SK-N-SH (cell line): ENCODE measurements at regions not wholly inside any gene's neighbourhood (a gene's known extent, or its start where the extent isn't known, plus 50 kb on each side); places are given as distances from the start of the nearest gene placed in this dataset.

Experiments used
- CTCF ChIA-PET: fragments of 300-600, 350-600 bp; formaldehyde crosslinking; extraction: SDS; loops from one replicate; lab custom pipeline; 2021; lab: Yijun Ruan, JAX
- POLR2A ChIA-PET: fragments of 350-600 bp; sonication (Branson Sonifier 250); formaldehyde crosslinking; extraction: SDS; loops from one replicate; lab custom pipeline; 2020; ENCODE audit warnings: antibody characterized with exemption, inconsistent platforms; lab: Yijun Ruan, JAX
- DNase-seq: peaks from one replicate; pipeline ENCODE4 v3.0.0; 2012
- H2AFZ ChIP-seq: fragments of 200-600 bp; sonication (generic); 2 replicates; pipeline ENCODE4 v1.8.1; 2016; ENCODE audit warnings: antibody characterized with exemption, mild to moderate bottlenecking, low read depth
- H3F3A ChIP-seq: fragments of 200-600 bp; sonication (generic); replicated peaks from 2 replicates; pipeline ENCODE3; 2016; ENCODE audit warnings: antibody characterized with exemption, mild to moderate bottlenecking; ENCODE audit not compliant: insufficient read depth
- H3K27ac ChIP-seq, 2 experiments: fragments of 200-500 bp in 1 of 2; fragments of 200-600 bp in 1 of 2; sonication (Bioruptor generic) in 1 of 2; sonication (generic), shearing (Covaris generic) in 1 of 2; 2 replicates each; pipeline versions ENCODE4 v1.5.1 to v1.6.1; 2014 to 2016; ENCODE audit warnings: low read depth in 2 of 2, inconsistent platforms in 1 of 2, low read length in 1 of 2, mild to moderate bottlenecking in 1 of 2, mixed read lengths in 1 of 2
- H3K27me3 ChIP-seq: fragments of 200-600 bp; sonication (generic), shearing (Covaris generic); 2 replicates; pipeline ENCODE4 v1.6.1; 2016; ENCODE audit warnings: mixed run types; ENCODE audit not compliant: insufficient read depth
- H3K36me3 ChIP-seq, 2 experiments: fragments of 200-500 bp in 1 of 2; fragments of 200-600 bp in 1 of 2; sonication (Bioruptor generic) in 1 of 2; sonication (generic) in 1 of 2; replicated peaks in 1 of 2; 2 replicates each; pipeline versions ENCODE3 to v1.5.1; 2014 to 2016; ENCODE audit warnings: low read length in 1 of 2, mild to moderate bottlenecking in 1 of 2; ENCODE audit not compliant: insufficient read depth in 2 of 2, control insufficient read depth in 1 of 2
- H3K4me1 ChIP-seq, 2 experiments: fragments of 200-500 bp in 1 of 2; fragments of 200-600 bp in 1 of 2; sonication (Bioruptor generic) in 1 of 2; sonication (generic), shearing (Covaris generic) in 1 of 2; 2 replicates each; pipeline versions ENCODE4 v1.5.1 to v1.6.1; 2014 to 2016; ENCODE audit warnings: low read depth in 1 of 2, low read length in 1 of 2, mixed run types in 1 of 2; ENCODE audit not compliant: insufficient read depth in 2 of 2, control insufficient read depth in 1 of 2
- H3K4me2 ChIP-seq: fragments of 200-600 bp; sonication (generic), shearing (Covaris generic); 2 replicates; pipeline ENCODE4 v1.6.1; 2017; ENCODE audit warnings: mixed run types
- H3K4me3 ChIP-seq, 2 experiments: fragments of 200-500 bp in 1 of 2; fragments of 200-600 bp in 1 of 2; sonication (Bioruptor generic) in 1 of 2; sonication (generic), shearing (Covaris generic) in 1 of 2; 2 replicates each; pipeline versions ENCODE4 v1.5.1 to v1.8.1; 2014 to 2016; ENCODE audit warnings: low read depth in 2 of 2, inconsistent platforms in 1 of 2, low read length in 1 of 2, mild to moderate bottlenecking in 1 of 2, mixed read lengths in 1 of 2, moderate library complexity in 1 of 2
- H3K79me2 ChIP-seq: fragments of 200-600 bp; sonication (generic); 2 replicates; pipeline ENCODE4 v1.8.1; 2017; ENCODE audit warnings: mild to moderate bottlenecking; ENCODE audit not compliant: insufficient read depth
- H3K9ac ChIP-seq: fragments of 200-600 bp; sonication (generic); 2 replicates; pipeline ENCODE4 v1.6.1; 2017; ENCODE audit warnings: mixed run types
- H3K9me2 ChIP-seq: fragments of 200-600 bp; sonication (generic); 2 replicates; pipeline ENCODE4 v1.6.1; 2017; ENCODE audit warnings: mixed run types
- H3K9me3 ChIP-seq: fragments of 200-600 bp; sonication (generic); 2 replicates; pipeline ENCODE4 v1.6.1; 2017; ENCODE audit warnings: mixed run types, mild to moderate bottlenecking, moderate library complexity
- H4K20me1 ChIP-seq: fragments of 200-600 bp; sonication (generic); 2 replicates; pipeline ENCODE4 v1.6.1; 2017; ENCODE audit warnings: mild to moderate bottlenecking, mixed run types; ENCODE audit not compliant: insufficient read depth
- EZH2phosphoT487 ChIP-seq: fragments of 200-600 bp; sonication (generic); IDR thresholded peaks from 2 replicates; pipeline ENCODE4 v1.6.1; 2017; ENCODE audit warnings: low read depth, mixed run types, mild to moderate bottlenecking, antibody characterized with exemption, moderate library complexity, borderline replicate concordance
- FOSL2 ChIP-seq: IDR thresholded peaks from 2 replicates; pipeline ENCODE4 v1.4.0; 2012; ENCODE audit warnings: low read depth, mild to moderate bottlenecking, moderate library complexity, borderline replicate concordance
- JUND ChIP-seq: IDR thresholded peaks from 2 replicates; pipeline ENCODE4 v1.4.0; 2012
- MXI1 ChIP-seq: IDR thresholded peaks from 2 replicates; pipeline ENCODE4 v1.6.1; 2012; ENCODE audit warnings: mild to moderate bottlenecking, low read depth, low read length, improper control_type of control experiment
- RAD21 ChIP-seq: IDR thresholded peaks from 2 replicates; pipeline ENCODE4 v1.6.1; 2012; ENCODE audit warnings: mild to moderate bottlenecking, low read length
- RCOR1 ChIP-seq: fragments of 150-350 bp; IDR thresholded peaks from 2 replicates; pipeline ENCODE4 v1.6.1; 2017; ENCODE audit warnings: antibody characterized with exemption, low read length
- RFX5 ChIP-seq: IDR thresholded peaks from 2 replicates; pipeline ENCODE4 v1.6.1; 2012; ENCODE audit warnings: mild to moderate bottlenecking, improper control_type of control experiment, low read length
- TEAD4 ChIP-seq: IDR thresholded peaks from 2 replicates; pipeline ENCODE4 v1.4.0; 2012; ENCODE audit warnings: mild to moderate bottlenecking, borderline replicate concordance; ENCODE audit not compliant: insufficient read depth
- WGBS: methylation state at CpG from one replicate; pipeline ENCODE4 v1.1.6; 2017; ENCODE audit warnings: low lambda C conversion rate; 5-methylcytosine and 5-hydroxymethylcytosine counted together
- TF ChIP-seq, protein P1 (sequence below): IDR thresholded peaks from 2 replicates; pipeline ENCODE4 v1.6.1; 2012; ENCODE audit warnings: mild to moderate bottlenecking, low read depth, low read length, moderate library complexity

DNA sequence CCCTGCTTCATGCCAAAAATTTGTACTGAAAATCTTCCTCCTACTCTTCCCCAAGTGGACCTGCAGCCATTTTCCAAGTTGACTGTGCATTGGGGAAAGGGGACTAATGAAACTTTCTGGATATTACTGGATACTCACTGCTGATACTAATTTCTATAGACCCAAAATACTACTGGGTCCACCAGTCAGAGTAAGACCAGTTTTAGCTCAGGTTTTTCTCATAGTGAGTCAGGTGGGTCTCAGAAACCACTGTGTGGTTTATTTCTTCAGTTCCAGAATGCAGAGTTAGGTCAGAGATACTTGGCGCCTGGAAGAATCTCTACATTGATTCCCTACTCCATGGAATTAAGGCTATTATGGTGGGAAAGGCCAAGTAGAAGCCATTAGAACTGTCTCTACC, 274.8 kb upstream of the SYNCRIP start:
- CTCF ChIA-PET = no interaction called here

GRCh38 chr6:85913001-85913400, 270.3 kb upstream of the SYNCRIP start:
- no peaks in the 10 kb centered on the region for H3F3A ChIP-seq
- CTCF ChIA-PET = interaction anchor here (1.0 to 1.2 kb wide), 3 partner anchors 10 to 1024 kb away, joined by 3 to 6 read pairs (median 3); partner anchors contain the start of gene HTR1E
- H3K9me3 ChIP-seq = no peaks in the 10 kb centered on the region
- H2AFZ ChIP-seq = no peak overlapping the region
- no peak overlapping the region for H3K4me3 ChIP-seq
- 13% methylated on average over 2 of the region's 2 CpGs for WGBS
- no peak for DNase-seq
- no peaks in the 10 kb centered on the region for H3K79me2 ChIP-seq
- H3K4me1 ChIP-seq = no peaks in the 10 kb centered on the region; a peak in 1 of 4 replicates
- POLR2A ChIA-PET = no interaction called here
- no peaks in the 10 kb centered on the region for H3K9me2 ChIP-seq
- no peaks in the 10 kb centered on the region for H3K27me3 ChIP-seq
- H3K36me3 ChIP-seq = no peaks in the 10 kb centered on the region
- no peaks in the 10 kb centered on the region for H4K20me1 ChIP-seq
- H3K4me2 ChIP-seq = no peak overlapping the region
- TF ChIP-seq MXI1 (no peak), TEAD4 (no peak), RCOR1 (no peak), RFX5 (no peak), JUND (no peak)
- H3K9ac ChIP-seq = no peak overlapping the region
- H3K27ac ChIP-seq = no peak overlapping the region

More for the DNA sequence above, 274.8 kb upstream of the SYNCRIP start:
- WGBS = 30% methylated on average over 1 of the region's 1 CpG
- no peak overlapping the region for H2AFZ ChIP-seq
- H3K9me3 ChIP-seq = no peaks in the 10 kb centered on the region
- H3K9ac ChIP-seq = no peak overlapping the region
- peaks cover 0 to 2% of the 10 kb centered on the region in 2 experiments; a peak in 1 of 4 replicates for H3K4me1 ChIP-seq
- H3K4me2 ChIP-seq = no peak overlapping the region
- H3K27me3 ChIP-seq = no peaks in the 10 kb centered on the region
- H3K27ac ChIP-seq = no peak overlapping the region
- no peaks in the 10 kb centered on the region for H3K9me2 ChIP-seq
- H3F3A ChIP-seq = no peaks in the 10 kb centered on the region
- no peak for DNase-seq
- no peaks in the 10 kb centered on the region for H3K36me3 ChIP-seq
- no peaks in the 10 kb centered on the region for H3K79me2 ChIP-seq
- POLR2A ChIA-PET = no interaction called here
- no peaks in the 10 kb centered on the region for H4K20me1 ChIP-seq
- H3K4me3 ChIP-seq = no peak overlapping the region
- TF ChIP-seq RAD21 (no peak), EZH2phosphoT487 (no peak), FOSL2 (no peak)
- TF ChIP-seq, protein P1, sequence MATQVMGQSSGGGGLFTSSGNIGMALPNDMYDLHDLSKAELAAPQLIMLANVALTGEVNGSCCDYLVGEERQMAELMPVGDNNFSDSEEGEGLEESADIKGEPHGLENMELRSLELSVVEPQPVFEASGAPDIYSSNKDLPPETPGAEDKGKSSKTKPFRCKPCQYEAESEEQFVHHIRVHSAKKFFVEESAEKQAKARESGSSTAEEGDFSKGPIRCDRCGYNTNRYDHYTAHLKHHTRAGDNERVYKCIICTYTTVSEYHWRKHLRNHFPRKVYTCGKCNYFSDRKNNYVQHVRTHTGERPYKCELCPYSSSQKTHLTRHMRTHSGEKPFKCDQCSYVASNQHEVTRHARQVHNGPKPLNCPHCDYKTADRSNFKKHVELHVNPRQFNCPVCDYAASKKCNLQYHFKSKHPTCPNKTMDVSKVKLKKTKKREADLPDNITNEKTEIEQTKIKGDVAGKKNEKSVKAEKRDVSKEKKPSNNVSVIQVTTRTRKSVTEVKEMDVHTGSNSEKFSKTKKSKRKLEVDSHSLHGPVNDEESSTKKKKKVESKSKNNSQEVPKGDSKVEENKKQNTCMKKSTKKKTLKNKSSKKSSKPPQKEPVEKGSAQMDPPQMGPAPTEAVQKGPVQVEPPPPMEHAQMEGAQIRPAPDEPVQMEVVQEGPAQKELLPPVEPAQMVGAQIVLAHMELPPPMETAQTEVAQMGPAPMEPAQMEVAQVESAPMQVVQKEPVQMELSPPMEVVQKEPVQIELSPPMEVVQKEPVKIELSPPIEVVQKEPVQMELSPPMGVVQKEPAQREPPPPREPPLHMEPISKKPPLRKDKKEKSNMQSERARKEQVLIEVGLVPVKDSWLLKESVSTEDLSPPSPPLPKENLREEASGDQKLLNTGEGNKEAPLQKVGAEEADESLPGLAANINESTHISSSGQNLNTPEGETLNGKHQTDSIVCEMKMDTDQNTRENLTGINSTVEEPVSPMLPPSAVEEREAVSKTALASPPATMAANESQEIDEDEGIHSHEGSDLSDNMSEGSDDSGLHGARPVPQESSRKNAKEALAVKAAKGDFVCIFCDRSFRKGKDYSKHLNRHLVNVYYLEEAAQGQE = no peak
